22Rv1 (cell line): ENCODE measurements at regions not wholly inside any gene's neighbourhood (a gene's known extent, or its start where the extent isn't known, plus 50 kb on each side); places are given as distances from the start of the nearest gene placed in this dataset.

ENCODE experiments used
- H3K27ac ChIP-seq: fragments of 450-650 bp; 2 replicates; pipeline ENCODE4 v1.5.1; 2017
- CTCF ChIP-seq: fragments of 450-650 bp; IDR thresholded peaks from 2 replicates; pipeline ENCODE4 v1.5.1; 2017; ENCODE audit warnings: mild to moderate bottlenecking
- ZFX ChIP-seq: fragments of 450-650 bp; IDR thresholded peaks from 2 replicates; pipeline ENCODE4 v1.6.1; 2017; ENCODE audit warnings: antibody characterized with exemption, borderline replicate concordance

- TF ChIP-seq CTCF, result no peak
- TF ChIP-seq ZFX, result no peak
- H3K27ac ChIP-seq, result no peak overlapping the region
These were observed 214.3 kb upstream of the MYLIP start for GRCh38 chr6:15914553-15914952.

DNA sequence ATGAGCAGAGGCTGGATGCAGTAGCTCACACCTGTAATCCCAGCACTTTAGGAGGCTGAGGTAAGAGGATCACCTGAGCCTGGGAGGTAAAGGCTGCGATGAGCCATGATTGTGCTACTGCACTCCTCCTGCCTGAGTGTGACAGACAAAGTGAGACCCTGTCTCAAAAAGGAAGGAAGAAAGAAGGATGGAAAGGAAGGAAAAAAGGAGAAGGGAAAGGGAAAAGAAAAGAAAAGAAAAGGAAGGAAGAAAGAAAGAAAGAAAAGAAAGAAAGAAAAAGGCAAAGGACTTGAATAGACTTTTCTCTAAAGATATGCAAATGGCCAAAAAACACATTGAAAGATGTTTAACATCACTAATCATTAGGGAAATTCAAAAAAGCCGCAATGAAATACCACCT is 215.3 kb upstream of the MYLIP start:
- no peak for TF ChIP-seq CTCF
- no peak overlapping the region for H3K27ac ChIP-seq

GRCh38 chr6:15912505-15913400 is 216.1 kb upstream of the MYLIP start:
- H3K27ac ChIP-seq, result no peak overlapping the region
- TF ChIP-seq ZFX (no peak), CTCF (no peak)

DNA sequence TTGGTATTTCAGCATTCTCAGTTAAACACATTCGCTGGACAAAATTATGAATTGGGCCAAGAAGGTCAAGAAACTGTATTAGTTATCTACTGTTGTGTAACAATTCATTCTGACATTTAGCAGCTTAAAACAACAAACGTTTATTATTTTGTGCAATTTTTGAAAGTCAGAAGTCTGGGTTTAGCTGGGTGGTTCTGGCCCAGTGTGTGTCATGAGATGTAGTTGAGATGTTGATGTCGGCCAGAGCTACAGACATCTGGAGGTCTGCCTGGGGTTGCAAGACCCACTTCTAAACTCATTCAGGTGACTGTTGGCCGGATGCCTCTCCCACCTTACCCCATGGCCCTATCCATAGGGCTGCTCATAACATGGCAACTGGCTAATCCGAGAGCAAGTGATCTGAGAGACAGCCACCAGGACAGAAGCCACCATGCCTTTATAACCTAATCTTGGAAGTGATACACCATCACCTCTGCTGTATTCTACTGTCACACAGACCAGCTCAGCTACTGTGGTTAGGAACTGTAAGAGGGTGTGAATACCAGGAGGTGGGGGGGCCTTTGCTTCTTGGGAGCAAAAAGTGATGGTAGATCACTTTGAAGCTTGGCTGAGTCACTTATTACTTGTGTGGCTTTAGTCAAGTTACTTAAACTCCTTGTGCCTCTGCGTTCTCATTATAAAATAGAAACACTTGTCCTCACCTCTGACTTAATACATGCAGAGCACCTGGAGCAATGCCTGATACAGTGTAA is 217.0 kb upstream of the MYLIP start:
- H3K27ac ChIP-seq, result no peak overlapping the region
- no peak for TF ChIP-seq ZFX
- no peak for TF ChIP-seq CTCF

GRCh38 chr6:15909290-15910070 is 219.4 kb upstream of the MYLIP start:
- no peak for TF ChIP-seq ZFX
- TF ChIP-seq CTCF, result no peak
- H3K27ac ChIP-seq, result no peak overlapping the region

GRCh38 chr6:15908871-15909270 is 220.0 kb upstream of the MYLIP start:
- TF ChIP-seq ZFX (no peak), CTCF (no peak)

More at GRCh38 chr6:15908871-15909270, 220.0 kb upstream of the MYLIP start:
- no peak overlapping the region for H3K27ac ChIP-seq
